IMR-90 (cell line): ENCODE measurements at regions not wholly inside any gene's neighbourhood (a gene's known extent, or its start where the extent isn't known, plus 50 kb on each side); places are given as distances from the start of the nearest gene placed in this dataset.

Experiments
- CHD1 ChIP-seq: IDR thresholded peaks from 2 replicates; pipeline ENCODE4 v1.6.1; 2012; ENCODE audit warnings: low read depth, low read length, improper control_type of control experiment
- CTCF ChIP-seq: conservative IDR thresholded peaks from 2 replicates; pipeline ENCODE4 v1.5.1; 2012; ENCODE audit warnings: mild to moderate bottlenecking, low read depth, low read length, improper control_type of control experiment

GRCh38 chr1:56258371-56258770, 321.0 kb downstream of the PLPP3 start:
- TF ChIP-seq CHD1 (no peak), CTCF (no peak)
